Skeletal muscle tissue (tissue), 3 donors: ENCODE measurements at regions not wholly inside any gene's neighbourhood (a gene's known extent, or its start where the extent isn't known, plus 50 kb on each side); places are given as distances from the start of the nearest gene placed in this dataset.

ENCODE experiments used
- H3K27ac ChIP-seq: one replicate; pipeline ENCODE4 v1.7.0; 2013; ENCODE audit warnings: mild to moderate bottlenecking, low read depth, low read length, inconsistent platforms
- H3K27me3 ChIP-seq, 3 donors: one replicate each; pipeline ENCODE4 v1.7.0; 2013; ENCODE audit warnings: low read length in 3 of 3; ENCODE audit not compliant: control insufficient read depth in 3 of 3, insufficient read depth in 3 of 3
- H3K36me3 ChIP-seq, 3 donors: one replicate each; pipeline ENCODE4 v1.7.0; 2013; ENCODE audit warnings: low read length in 3 of 3; ENCODE audit not compliant: control insufficient read depth in 3 of 3, insufficient read depth in 3 of 3
- H3K4me1 ChIP-seq, 3 donors: one replicate each; pipeline ENCODE4 v1.7.0; 2013; ENCODE audit warnings: low read length in 3 of 3, mild to moderate bottlenecking in 3 of 3; ENCODE audit not compliant: control insufficient read depth in 3 of 3, insufficient read depth in 3 of 3
- H3K4me3 ChIP-seq, 3 donors: one replicate each; pipeline ENCODE4 v1.7.0; 2013; ENCODE audit warnings: low read length in 3 of 3
- H3K9ac ChIP-seq, 3 donors: one replicate each; pipeline ENCODE4 v1.7.0; 2013; ENCODE audit warnings: low read length in 3 of 3, mild to moderate bottlenecking in 3 of 3, moderate library complexity in 2 of 3, low read depth in 1 of 3
- H3K9me3 ChIP-seq, 3 donors: one replicate each; pipeline ENCODE4 v1.7.0; 2013; ENCODE audit warnings: low read length in 3 of 3; ENCODE audit not compliant: control insufficient read depth in 3 of 3
- donor health status: Osteomylitis.

- Histone ChIP-seq H3K27me3 (peaks cover 15 to 21% (median 20%) of the 10 kb centered on the region in 3 donors), H3K4me3 (no peak overlapping the region), H3K9me3 (peaks cover 3 to 19% (median 5%) of the 10 kb centered on the region in 3 donors), H3K4me1 (peaks cover 0 to 1% (median 0%) of the 10 kb centered on the region in 3 donors), H3K9ac (no peak overlapping the region), H3K36me3 (no peaks in the 10 kb centered on the region), H3K27ac (no peak overlapping the region)
Measured at GRCh38 chr5:73387149-73387591, 61.4 kb downstream of the FOXD1 start.

- H3K9ac ChIP-seq: no peak overlapping the region
- peaks cover 0 to 15% (median 4%) of the 10 kb centered on the region in 3 donors for H3K4me1 ChIP-seq
- H3K36me3 ChIP-seq: no peaks in the 10 kb centered on the region
- H3K4me3 ChIP-seq: no peak overlapping the region
- peaks cover 3 to 19% (median 5%) of the 10 kb centered on the region in 3 donors for H3K9me3 ChIP-seq
- peaks cover 38 to 43% (median 40%) of the 10 kb centered on the region in 3 donors for H3K27me3 ChIP-seq
- no peak overlapping the region for H3K27ac ChIP-seq
Measured at GRCh38 chr5:73384861-73385260, 63.7 kb downstream of the FOXD1 start.

DNA sequence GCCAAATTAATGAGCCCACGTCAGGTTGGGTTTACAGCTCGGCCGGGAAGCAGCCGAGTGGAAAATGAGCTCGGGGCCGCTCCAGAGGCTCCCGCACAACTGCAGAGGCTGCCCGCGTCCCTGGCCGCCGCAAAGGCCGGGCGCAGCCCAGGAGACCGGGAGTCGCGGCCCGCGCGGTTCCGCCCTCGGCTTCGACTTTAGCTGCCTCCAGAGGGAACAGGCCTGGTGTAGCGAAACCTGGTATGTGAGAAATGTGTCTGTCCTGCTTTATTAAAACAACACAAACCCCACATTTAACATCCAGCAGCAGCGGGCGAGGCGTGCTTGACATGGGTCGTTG is 66.2 kb downstream of the FOXD1 start:
- Histone ChIP-seq H3K4me3 (peak overlapping the region in 1 of 3 donors; percentile 43), H3K36me3 (no peaks in the 10 kb centered on the region), H3K9me3 (peaks cover 3 to 19% (median 5%) of the 10 kb centered on the region in 3 donors), H3K27ac (no peak overlapping the region), H3K27me3 (peaks cover 56 to 60% (median 56%) of the 10 kb centered on the region in 3 donors), H3K9ac (no peak overlapping the region), H3K4me1 (peaks cover 0 to 15% (median 4%) of the 10 kb centered on the region in 3 donors)

DNA sequence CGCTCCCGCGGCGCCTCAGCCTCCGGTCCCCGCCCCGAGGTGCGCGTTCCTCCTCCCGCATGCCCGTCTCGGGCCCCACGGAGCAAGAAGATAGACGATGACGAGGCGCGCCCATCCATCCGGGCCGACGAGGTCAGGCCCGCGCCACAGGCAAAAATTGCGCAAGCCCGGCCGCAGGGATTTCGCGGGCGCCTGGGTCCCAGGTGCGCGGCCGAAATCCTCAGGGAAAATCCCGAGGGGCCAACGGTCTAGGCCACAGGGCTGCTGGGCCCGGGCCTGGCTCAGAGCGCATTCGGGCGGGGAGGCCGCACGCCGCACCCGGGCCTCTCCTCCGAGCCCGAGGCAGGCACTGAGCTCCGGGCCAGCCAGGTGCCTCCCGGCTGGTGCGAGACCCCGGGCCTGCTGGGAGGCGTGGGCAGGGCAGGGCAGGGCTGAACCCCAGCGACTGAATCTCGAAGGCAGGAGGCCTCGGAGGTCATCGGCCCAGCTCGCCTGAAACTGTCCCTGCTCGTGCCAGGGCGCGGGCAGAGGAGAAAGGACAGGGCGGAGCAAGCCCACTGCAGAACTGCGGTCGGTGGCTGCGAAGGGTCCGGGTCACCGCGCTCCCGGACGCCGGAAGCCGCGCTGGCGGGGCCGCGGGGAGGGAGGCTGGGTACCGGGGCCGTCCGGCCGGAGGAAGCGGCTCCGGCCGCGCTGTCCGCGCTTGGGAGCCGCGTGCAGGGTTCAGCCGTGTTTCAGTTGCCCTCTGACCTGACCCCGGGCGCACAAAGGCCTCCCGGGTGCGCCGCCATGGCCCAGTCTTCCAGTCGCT is 66.8 kb downstream of the FOXD1 start:
- Histone ChIP-seq H3K9me3 (peaks cover 3 to 19% (median 5%) of the 10 kb centered on the region in 3 donors), H3K27ac (no peak overlapping the region), H3K36me3 (no peaks in the 10 kb centered on the region), H3K4me3 (peak overlapping the region in 2 of 3 donors; percentile 43 to 49), H3K9ac (no peak overlapping the region), H3K27me3 (peaks cover 56 to 65% (median 56%) of the 10 kb centered on the region in 3 donors), H3K4me1 (peaks cover 0 to 15% (median 4%) of the 10 kb centered on the region in 3 donors)

DNA sequence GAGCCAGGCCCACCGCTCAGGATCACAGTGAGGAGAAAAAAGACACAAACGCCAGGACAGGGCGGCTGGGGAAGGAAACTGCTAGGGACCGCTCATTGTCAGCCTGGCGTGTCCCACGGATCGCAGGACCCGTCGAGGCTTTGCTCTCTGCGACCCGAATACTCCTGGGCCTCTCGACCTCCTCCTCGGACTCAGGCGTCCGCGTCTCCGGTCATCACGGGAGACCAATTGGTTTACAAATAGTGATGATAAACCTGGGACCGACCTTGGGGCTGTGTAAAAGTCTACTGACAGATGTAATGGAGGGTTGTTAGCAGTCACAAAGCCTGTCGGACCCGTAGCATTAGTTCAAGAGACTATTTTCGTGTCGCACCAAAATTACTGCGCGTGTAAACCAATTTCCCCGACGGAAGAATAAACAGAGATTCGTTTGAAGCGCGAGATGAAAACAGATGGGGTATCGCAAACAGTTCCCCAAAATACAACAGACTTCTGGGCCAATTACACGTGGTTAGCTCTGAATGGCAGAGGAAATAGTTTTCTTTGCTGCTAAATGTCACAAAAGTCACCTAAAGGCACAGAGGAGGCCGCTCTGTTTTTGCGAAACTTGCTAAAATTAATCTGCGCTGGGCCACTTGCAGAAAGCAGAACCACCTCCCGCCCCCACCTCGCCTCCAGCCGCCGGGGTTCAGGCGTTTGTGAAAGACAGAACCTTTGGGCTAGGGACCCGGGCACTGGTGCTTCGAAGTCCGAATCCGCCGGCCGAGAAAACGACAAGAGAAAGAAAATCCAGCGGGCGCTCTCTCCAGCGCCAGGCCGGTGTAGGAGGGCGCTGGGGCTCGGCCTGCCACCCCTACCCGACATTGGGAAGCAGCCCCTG is 67.6 kb downstream of the FOXD1 start:
- Histone ChIP-seq H3K9ac (no peak overlapping the region), H3K4me1 (peaks cover 0 to 15% (median 4%) of the 10 kb centered on the region in 3 donors), H3K36me3 (no peaks in the 10 kb centered on the region), H3K27ac (no peak overlapping the region), H3K27me3 (peaks cover 59 to 72% (median 63%) of the 10 kb centered on the region in 3 donors), H3K9me3 (peaks cover 3 to 19% (median 5%) of the 10 kb centered on the region in 3 donors), H3K4me3 (peak overlapping the region in 1 of 3 donors; percentile 49)

- H3K9me3 ChIP-seq: peaks cover 0 to 11% (median 3%) of the 10 kb centered on the region in 3 donors
- no peak overlapping the region for H3K27ac ChIP-seq
- peaks cover 59 to 77% (median 70%) of the 10 kb centered on the region in 3 donors for H3K27me3 ChIP-seq
- no peaks in the 10 kb centered on the region for H3K36me3 ChIP-seq
- H3K4me3 ChIP-seq: no peak overlapping the region
- peaks cover 0 to 15% (median 4%) of the 10 kb centered on the region in 3 donors for H3K4me1 ChIP-seq
- no peak overlapping the region for H3K9ac ChIP-seq
Measured at GRCh38 chr5:73380041-73380440, 68.5 kb downstream of the FOXD1 start.

- H3K4me1 ChIP-seq: peaks cover 0 to 15% (median 4%) of the 10 kb centered on the region in 3 donors
- no peaks in the 10 kb centered on the region for H3K36me3 ChIP-seq
- no peak overlapping the region for H3K9ac ChIP-seq
- H3K27ac ChIP-seq: no peak overlapping the region
- H3K4me3 ChIP-seq: no peak overlapping the region
- H3K9me3 ChIP-seq: peaks cover 0 to 8% (median 3%) of the 10 kb centered on the region in 3 donors
- H3K27me3 ChIP-seq: peaks cover 59 to 77% (median 70%) of the 10 kb centered on the region in 3 donors
Measured at GRCh38 chr5:73379435-73379834, 69.1 kb downstream of the FOXD1 start.

DNA sequence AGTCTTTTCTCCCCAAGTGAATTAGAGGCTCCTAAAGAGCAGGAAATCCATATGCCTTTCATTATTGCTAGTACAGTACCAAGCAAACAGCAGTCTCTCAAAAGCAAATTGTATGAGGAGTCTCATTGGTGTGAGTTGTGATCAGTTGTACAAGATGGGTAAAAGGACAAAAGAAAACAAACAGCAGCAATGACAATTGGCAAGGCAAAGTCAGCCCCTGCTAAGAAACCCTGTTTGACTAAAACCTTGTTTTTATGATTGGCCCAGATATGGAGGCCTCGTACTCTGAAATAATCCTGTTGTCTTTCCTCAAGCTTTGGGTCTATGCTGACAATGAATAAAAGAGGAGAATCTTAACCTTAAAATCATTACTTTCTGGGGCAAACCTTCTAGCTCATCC is 69.8 kb downstream of the FOXD1 start:
- Histone ChIP-seq H3K4me1 (peaks cover 0 to 15% (median 4%) of the 10 kb centered on the region in 3 donors), H3K27me3 (peaks cover 59 to 74% (median 67%) of the 10 kb centered on the region in 3 donors)

GRCh38 chr5:73378070-73378469 is 70.5 kb downstream of the FOXD1 start:
- H3K27me3 ChIP-seq: peaks cover 54 to 69% (median 66%) of the 10 kb centered on the region in 3 donors
- no peaks in the 10 kb centered on the region for H3K36me3 ChIP-seq
- H3K4me3 ChIP-seq: no peak overlapping the region
- no peak overlapping the region for H3K9ac ChIP-seq
- no peak overlapping the region for H3K27ac ChIP-seq
- H3K9me3 ChIP-seq: no peaks in the 10 kb centered on the region
- H3K4me1 ChIP-seq: peaks cover 0 to 15% (median 4%) of the 10 kb centered on the region in 3 donors

More for the DNA sequence above, 69.8 kb downstream of the FOXD1 start:
- H3K9me3 ChIP-seq: peaks cover 0 to 6% (median 0%) of the 10 kb centered on the region in 3 donors
- H3K9ac ChIP-seq: no peak overlapping the region
- no peak overlapping the region for H3K4me3 ChIP-seq
- H3K36me3 ChIP-seq: no peaks in the 10 kb centered on the region
- H3K27ac ChIP-seq: no peak overlapping the region
